22Rv1 (cell line): ENCODE measurements at regions not wholly inside any gene's neighbourhood (a gene's known extent, or its start where the extent isn't known, plus 50 kb on each side); places are given as distances from the start of the nearest gene placed in this dataset.

ENCODE experiments used
- ZFX ChIP-seq: fragments of 450-650 bp; IDR thresholded peaks from 2 replicates; pipeline ENCODE4 v1.6.1; 2017; ENCODE audit warnings: antibody characterized with exemption, borderline replicate concordance
- TF ChIP-seq, protein P1 (sequence below): fragments of 450-650 bp; IDR thresholded peaks from 2 replicates; pipeline ENCODE4 v1.5.1; 2017; ENCODE audit warnings: mild to moderate bottlenecking

DNA sequence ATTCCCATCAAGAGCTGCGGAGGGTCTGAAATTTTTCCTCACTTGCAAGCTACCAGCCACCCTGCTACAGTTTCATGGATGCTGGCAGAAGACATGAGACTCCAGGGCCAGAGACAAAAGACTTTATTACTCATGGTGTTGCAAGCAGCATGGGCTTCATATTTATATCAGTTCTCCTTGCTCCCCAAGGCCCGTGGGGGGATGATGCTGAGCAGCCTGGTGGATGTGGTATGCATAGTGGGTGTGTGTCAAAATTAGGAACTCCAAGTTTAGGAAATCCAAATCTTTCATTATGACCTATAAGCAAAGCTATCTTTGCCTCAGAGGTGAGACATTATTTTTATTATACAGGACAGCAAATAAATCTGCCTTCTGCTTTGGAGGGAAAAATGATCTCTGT is 105.7 kb upstream of the ALDH1B1 start:
- TF ChIP-seq, protein P1, sequence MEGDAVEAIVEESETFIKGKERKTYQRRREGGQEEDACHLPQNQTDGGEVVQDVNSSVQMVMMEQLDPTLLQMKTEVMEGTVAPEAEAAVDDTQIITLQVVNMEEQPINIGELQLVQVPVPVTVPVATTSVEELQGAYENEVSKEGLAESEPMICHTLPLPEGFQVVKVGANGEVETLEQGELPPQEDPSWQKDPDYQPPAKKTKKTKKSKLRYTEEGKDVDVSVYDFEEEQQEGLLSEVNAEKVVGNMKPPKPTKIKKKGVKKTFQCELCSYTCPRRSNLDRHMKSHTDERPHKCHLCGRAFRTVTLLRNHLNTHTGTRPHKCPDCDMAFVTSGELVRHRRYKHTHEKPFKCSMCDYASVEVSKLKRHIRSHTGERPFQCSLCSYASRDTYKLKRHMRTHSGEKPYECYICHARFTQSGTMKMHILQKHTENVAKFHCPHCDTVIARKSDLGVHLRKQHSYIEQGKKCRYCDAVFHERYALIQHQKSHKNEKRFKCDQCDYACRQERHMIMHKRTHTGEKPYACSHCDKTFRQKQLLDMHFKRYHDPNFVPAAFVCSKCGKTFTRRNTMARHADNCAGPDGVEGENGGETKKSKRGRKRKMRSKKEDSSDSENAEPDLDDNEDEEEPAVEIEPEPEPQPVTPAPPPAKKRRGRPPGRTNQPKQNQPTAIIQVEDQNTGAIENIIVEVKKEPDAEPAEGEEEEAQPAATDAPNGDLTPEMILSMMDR = no peak
- no peak for TF ChIP-seq ZFX
